ENCODE measurements at regions not wholly inside any gene's neighbourhood (a gene's known extent, or its start where the extent isn't known, plus 50 kb on each side); places are given as distances from the start of the nearest gene placed in this dataset.

DNA sequence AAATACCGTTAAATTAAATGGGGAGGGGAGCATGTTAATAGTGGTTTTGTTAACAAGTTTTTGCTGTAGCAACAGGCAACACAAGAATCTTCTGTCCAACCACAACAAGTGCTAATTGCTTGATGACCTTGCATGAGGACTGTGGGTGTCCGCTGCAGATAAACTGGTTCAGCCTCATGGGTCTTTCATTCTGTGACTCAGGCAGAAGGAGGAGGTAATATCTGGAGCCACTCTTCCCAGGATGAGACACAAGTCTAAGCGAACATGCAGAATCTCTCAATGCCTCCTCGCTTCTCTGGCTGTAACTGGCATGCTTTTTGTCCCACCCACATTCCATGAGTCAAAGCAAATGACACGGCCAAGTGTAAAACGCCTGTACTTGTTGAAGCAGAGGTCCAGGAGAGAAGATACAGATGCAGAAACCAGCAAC is 56.6 kb upstream of the MYO16 start:
- ChIA-PET POLR2A (no interaction called here), CTCF (no interaction called here)
- H3K36me3 ChIP-seq (ENCODE audit: control insufficient read depth, insufficient read depth, low read length): no peaks in the 10 kb centered on the region
- no peak overlapping the region for H3K4me3 ChIP-seq (ENCODE audit: low read depth, low read length)
- no peak for DNase-seq (ENCODE audit: low read depth)
- H3K27me3 ChIP-seq (ENCODE audit: control insufficient read depth, insufficient read depth, low read length): no peaks in the 10 kb centered on the region
- TF ChIP-seq, protein P1, sequence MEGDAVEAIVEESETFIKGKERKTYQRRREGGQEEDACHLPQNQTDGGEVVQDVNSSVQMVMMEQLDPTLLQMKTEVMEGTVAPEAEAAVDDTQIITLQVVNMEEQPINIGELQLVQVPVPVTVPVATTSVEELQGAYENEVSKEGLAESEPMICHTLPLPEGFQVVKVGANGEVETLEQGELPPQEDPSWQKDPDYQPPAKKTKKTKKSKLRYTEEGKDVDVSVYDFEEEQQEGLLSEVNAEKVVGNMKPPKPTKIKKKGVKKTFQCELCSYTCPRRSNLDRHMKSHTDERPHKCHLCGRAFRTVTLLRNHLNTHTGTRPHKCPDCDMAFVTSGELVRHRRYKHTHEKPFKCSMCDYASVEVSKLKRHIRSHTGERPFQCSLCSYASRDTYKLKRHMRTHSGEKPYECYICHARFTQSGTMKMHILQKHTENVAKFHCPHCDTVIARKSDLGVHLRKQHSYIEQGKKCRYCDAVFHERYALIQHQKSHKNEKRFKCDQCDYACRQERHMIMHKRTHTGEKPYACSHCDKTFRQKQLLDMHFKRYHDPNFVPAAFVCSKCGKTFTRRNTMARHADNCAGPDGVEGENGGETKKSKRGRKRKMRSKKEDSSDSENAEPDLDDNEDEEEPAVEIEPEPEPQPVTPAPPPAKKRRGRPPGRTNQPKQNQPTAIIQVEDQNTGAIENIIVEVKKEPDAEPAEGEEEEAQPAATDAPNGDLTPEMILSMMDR (IDR thresholded peaks at IDR 0.05; ENCODE audit: insufficient read depth, low read depth, low read length): no peak

DNA sequence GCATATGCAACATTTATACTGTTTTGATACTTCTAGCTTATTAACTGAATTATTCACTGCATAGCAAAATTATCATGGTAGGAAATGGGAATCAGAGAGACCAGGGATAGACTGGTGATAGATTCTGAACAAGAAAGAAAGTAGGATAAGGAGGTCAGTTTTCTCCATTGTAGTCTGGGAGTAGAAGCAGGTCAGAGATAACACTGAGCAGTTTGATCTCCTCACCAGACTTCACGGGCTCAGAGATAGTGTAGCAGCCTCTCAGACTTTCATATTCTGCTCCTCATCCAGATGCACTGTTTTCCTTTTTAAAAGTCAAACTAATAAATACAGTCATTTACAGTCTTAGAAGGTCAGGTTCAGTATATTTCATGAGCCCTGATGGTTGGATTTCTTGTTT is 56.0 kb upstream of the MYO16 start:
- Histone ChIP-seq H3K27me3 (ENCODE audit: control insufficient read depth, insufficient read depth, low read length) (no peaks in the 10 kb centered on the region), H3K36me3 (ENCODE audit: control insufficient read depth, insufficient read depth, low read length) (no peaks in the 10 kb centered on the region), H3K4me3 (ENCODE audit: low read depth, low read length) (no peak overlapping the region)
- DNase-seq (ENCODE audit: low read depth): no peak
- TF ChIP-seq, protein P1 (IDR thresholded peaks at IDR 0.05; ENCODE audit: insufficient read depth, low read depth, low read length): no peak
- ChIA-PET POLR2A (no interaction called here), CTCF (no interaction called here)

DNA sequence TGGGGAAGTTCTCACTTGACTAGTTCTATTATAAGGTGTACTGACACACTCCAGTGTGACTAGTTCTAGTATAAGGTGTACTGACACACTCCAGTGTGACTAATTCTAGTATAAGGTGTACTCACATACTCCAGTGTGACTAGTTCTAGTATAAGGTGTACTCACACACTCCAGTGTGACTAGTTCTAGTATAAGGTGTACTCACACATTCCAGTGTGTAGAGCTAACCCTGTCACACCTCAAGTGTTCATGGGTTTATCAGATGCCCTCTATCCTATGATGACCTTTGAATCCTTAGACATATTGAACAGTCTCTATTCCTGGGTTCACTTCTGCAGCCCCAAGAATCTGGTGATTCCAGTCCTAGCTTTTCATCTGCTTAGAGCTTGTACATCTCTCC is 54.6 kb upstream of the MYO16 start:
- TF ChIP-seq, protein P1 (IDR thresholded peaks at IDR 0.05; ENCODE audit: insufficient read depth, low read depth, low read length): no peak
- POLR2A ChIA-PET: no interaction called here
- CTCF ChIA-PET: no interaction called here
- Histone ChIP-seq H3K4me3 (ENCODE audit: low read depth, low read length) (no peak overlapping the region), H3K27me3 (ENCODE audit: control insufficient read depth, insufficient read depth, low read length) (no peaks in the 10 kb centered on the region), H3K36me3 (ENCODE audit: control insufficient read depth, insufficient read depth, low read length) (no peaks in the 10 kb centered on the region)
- DNase-seq (ENCODE audit: low read depth): no peak

DNA sequence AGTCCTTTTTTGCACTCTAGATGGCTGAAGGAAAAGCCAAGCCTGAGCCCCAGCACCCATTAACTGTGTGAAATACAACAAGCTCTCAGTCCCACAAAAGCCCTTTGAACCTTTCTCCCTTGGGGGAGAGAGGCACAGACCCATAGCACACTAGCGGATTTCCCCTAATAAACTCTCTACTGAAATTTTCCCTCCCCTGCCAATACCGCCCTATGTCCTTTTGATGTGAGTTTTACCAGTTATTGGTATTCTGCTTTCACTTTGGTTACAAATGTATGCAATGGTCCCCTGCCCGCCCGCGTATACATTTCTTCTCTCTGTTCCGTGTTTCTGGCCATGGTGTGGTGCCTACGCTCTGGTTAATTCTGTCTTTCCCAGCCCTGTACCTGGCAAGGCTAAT is 54.0 kb upstream of the MYO16 start:
- CTCF ChIA-PET: no interaction called here
- TF ChIP-seq, protein P1 (IDR thresholded peaks at IDR 0.05; ENCODE audit: insufficient read depth, low read depth, low read length): no peak

More for the DNA sequence above, 54.0 kb upstream of the MYO16 start:
- H3K27me3 ChIP-seq (ENCODE audit: control insufficient read depth, insufficient read depth, low read length): no peaks in the 10 kb centered on the region
- H3K4me3 ChIP-seq (ENCODE audit: low read depth, low read length): no peak overlapping the region
- DNase-seq (ENCODE audit: low read depth): no peak
- no peaks in the 10 kb centered on the region for H3K36me3 ChIP-seq (ENCODE audit: control insufficient read depth, insufficient read depth, low read length)
- POLR2A ChIA-PET: no interaction called here

Data from BJ (cell line).